Osteoblast (primary cell): ENCODE measurements at regions not wholly inside any gene's neighbourhood (a gene's known extent, or its start where the extent isn't known, plus 50 kb on each side); places are given as distances from the start of the nearest gene placed in this dataset.

Experiments used
- DNase-seq: peaks from one replicate; pipeline ENCODE4 v3.0.0; 2011; ENCODE audit warnings: low spot score, mixed read lengths; ENCODE audit not compliant: insufficient read length; ENCODE audit errors: missing footprints
- H2AFZ ChIP-seq: 2 replicates; pipeline ENCODE4 v1.6.0; 2011; ENCODE audit warnings: mild to moderate bottlenecking, low read length
- H3K27ac ChIP-seq: 2 replicates; pipeline ENCODE4 v1.5.1; 2011; ENCODE audit warnings: mild to moderate bottlenecking, low read depth, low read length, moderate library complexity
- H3K27me3 ChIP-seq: 2 replicates; pipeline ENCODE4 v1.6.0; 2012; ENCODE audit warnings: mild to moderate bottlenecking, control low read depth, inconsistent platforms, low read length, moderate library complexity; ENCODE audit not compliant: insufficient read depth
- H3K36me3 ChIP-seq: 2 replicates; pipeline ENCODE4 v1.5.1; 2011; ENCODE audit warnings: mild to moderate bottlenecking, low read length, control low read depth, moderate library complexity; ENCODE audit not compliant: insufficient read depth
- H3K4me1 ChIP-seq: 2 replicates; pipeline ENCODE4 v1.5.1; 2011; ENCODE audit warnings: mild to moderate bottlenecking, low read length, control low read depth, moderate library complexity; ENCODE audit not compliant: insufficient read depth
- H3K4me2 ChIP-seq: 2 replicates; pipeline ENCODE4 v1.6.0; 2011; ENCODE audit warnings: mild to moderate bottlenecking, low read length; ENCODE audit not compliant: insufficient read depth
- H3K4me3 ChIP-seq: fragments of 200-600 bp; sonication (generic); 3 replicates; pipeline ENCODE4 v1.5.1; 2012; ENCODE audit warnings: mild to moderate bottlenecking, low read length, inconsistent platforms; ENCODE audit not compliant: insufficient read depth
- H3K79me2 ChIP-seq: 2 replicates; pipeline ENCODE4 v1.6.0; 2012; ENCODE audit warnings: mild to moderate bottlenecking, low read length, control low read depth, inconsistent platforms; ENCODE audit not compliant: insufficient read depth
- H3K9me3 ChIP-seq: 2 replicates; pipeline ENCODE4 v1.5.1; 2011; ENCODE audit warnings: low read depth, low read length, control low read depth
- H4K20me1 ChIP-seq: 2 replicates; pipeline ENCODE4 v1.6.0; 2012; ENCODE audit warnings: mild to moderate bottlenecking, low read length, control low read depth; ENCODE audit not compliant: insufficient read depth
- TF ChIP-seq, protein P1 (sequence below): IDR thresholded peaks from 2 replicates; pipeline ENCODE4 v1.5.1; 2011; ENCODE audit warnings: mild to moderate bottlenecking, low read depth, low read length, moderate library complexity; ENCODE audit errors: extremely low read depth

DNA sequence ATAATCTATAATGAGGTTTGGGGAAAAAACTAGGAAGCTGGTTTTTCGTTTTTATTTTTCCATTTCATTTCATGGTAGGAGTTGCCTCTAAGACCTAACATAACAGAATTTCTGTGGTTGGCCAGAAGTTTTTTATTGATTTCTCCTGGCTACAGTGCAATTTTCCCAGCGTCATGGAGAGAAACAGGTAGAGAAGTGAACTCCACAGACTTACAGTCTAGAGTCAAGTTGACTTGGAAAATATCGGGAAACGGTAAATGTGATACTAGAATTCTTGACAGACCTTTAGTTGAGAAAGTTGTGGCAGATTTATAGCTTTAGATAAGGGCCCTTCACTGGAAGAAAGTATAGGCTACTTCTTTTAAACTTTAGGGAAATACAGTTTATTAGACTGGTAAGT lies 238.3 kb downstream of the DOK5 start:
- Histone ChIP-seq H3K4me3 (no peak overlapping the region), H3K4me2 (no peak overlapping the region), H3K36me3 (no peaks in the 10 kb centered on the region), H3K9me3 (no peaks in the 10 kb centered on the region), H3K4me1 (no peaks in the 10 kb centered on the region), H3K27me3 (no peaks in the 10 kb centered on the region), H4K20me1 (no peaks in the 10 kb centered on the region), H2AFZ (no peak overlapping the region), H3K79me2 (no peaks in the 10 kb centered on the region), H3K27ac (no peak overlapping the region)
- no peak for DNase-seq
- TF ChIP-seq, protein P1, sequence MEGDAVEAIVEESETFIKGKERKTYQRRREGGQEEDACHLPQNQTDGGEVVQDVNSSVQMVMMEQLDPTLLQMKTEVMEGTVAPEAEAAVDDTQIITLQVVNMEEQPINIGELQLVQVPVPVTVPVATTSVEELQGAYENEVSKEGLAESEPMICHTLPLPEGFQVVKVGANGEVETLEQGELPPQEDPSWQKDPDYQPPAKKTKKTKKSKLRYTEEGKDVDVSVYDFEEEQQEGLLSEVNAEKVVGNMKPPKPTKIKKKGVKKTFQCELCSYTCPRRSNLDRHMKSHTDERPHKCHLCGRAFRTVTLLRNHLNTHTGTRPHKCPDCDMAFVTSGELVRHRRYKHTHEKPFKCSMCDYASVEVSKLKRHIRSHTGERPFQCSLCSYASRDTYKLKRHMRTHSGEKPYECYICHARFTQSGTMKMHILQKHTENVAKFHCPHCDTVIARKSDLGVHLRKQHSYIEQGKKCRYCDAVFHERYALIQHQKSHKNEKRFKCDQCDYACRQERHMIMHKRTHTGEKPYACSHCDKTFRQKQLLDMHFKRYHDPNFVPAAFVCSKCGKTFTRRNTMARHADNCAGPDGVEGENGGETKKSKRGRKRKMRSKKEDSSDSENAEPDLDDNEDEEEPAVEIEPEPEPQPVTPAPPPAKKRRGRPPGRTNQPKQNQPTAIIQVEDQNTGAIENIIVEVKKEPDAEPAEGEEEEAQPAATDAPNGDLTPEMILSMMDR: no peak

DNA sequence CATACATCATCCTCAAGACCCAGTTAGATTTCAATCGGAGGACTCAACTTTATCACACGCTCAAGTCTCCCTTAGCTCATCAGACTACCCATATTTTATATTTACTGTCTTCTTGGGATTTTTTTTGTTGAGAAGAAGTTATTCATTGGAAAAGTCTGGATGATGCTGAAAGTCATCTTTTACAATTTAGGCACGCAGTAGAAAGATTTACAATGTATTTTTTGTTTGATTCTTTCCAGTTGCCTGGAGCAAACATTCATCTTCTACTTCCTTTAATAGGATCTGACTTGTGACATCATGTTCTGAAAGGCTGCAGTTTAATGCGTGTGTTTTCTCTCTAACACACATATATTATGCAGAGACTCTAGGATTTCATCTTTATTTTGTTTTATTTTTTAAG lies 235.7 kb downstream of the DOK5 start:
- Histone ChIP-seq H4K20me1 (no peaks in the 10 kb centered on the region), H3K9me3 (no peaks in the 10 kb centered on the region), H3K4me3 (no peak overlapping the region), H3K4me1 (no peaks in the 10 kb centered on the region), H3K36me3 (no peaks in the 10 kb centered on the region), H3K27ac (no peak overlapping the region), H3K4me2 (no peak overlapping the region), H2AFZ (no peak overlapping the region), H3K27me3 (no peaks in the 10 kb centered on the region), H3K79me2 (no peaks in the 10 kb centered on the region)
- DNase-seq: no peak
- TF ChIP-seq, protein P1: no peak

DNA sequence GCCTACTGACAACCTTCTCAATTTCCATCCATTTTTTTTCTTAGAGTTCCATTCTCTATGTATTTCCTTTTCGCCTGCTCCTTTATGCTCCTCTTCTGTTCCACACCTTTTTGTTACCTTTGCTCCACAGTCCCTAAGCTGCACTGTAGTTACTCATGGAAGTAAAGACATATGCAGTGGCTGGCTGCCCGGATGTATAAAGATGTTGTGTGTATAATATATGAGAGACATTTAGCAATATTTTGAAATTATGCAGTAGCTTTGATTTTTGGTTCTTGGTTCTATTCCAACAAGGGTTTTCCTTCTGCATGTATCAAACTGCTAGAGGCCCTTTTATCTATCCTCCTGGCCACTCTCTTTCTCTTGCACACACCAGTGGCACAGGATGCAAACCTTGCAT lies 234.9 kb downstream of the DOK5 start:
- Histone ChIP-seq H3K9me3 (no peaks in the 10 kb centered on the region), H2AFZ (no peak overlapping the region), H3K36me3 (no peaks in the 10 kb centered on the region), H4K20me1 (no peaks in the 10 kb centered on the region), H3K4me1 (no peaks in the 10 kb centered on the region), H3K4me3 (no peak overlapping the region), H3K27ac (no peak overlapping the region), H3K4me2 (no peak overlapping the region), H3K79me2 (no peaks in the 10 kb centered on the region), H3K27me3 (no peaks in the 10 kb centered on the region)
- DNase-seq: no peak
- TF ChIP-seq, protein P1: no peak

DNA sequence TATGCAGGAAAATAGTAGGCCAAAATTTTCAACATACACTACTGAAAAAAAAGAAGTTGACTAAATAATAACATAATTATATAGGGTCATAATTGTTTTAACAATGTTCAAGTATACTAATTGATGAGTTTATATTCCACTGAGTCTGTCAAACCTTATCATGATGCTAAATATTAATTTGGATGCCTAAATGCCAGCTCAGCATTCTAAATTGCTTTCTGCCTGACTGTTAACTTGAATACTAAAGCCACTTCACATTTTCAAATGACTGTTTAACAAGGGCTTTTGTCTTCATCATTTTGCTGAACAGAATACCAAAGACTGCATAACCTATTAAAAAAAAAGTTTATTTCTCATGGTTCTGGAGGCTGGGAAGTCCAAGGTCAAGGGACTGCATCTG lies 232.8 kb downstream of the DOK5 start:
- Histone ChIP-seq H3K27me3 (no peaks in the 10 kb centered on the region), H3K79me2 (no peaks in the 10 kb centered on the region), H3K4me1 (no peaks in the 10 kb centered on the region), H3K27ac (no peak overlapping the region), H3K4me2 (no peak overlapping the region), H4K20me1 (no peaks in the 10 kb centered on the region), H3K36me3 (no peaks in the 10 kb centered on the region), H3K4me3 (no peak overlapping the region), H3K9me3 (no peaks in the 10 kb centered on the region), H2AFZ (no peak overlapping the region)
- TF ChIP-seq, protein P1: no peak
- no peak for DNase-seq
